Fibroblast of lung (primary cell): ENCODE measurements at regions not wholly inside any gene's neighbourhood (a gene's known extent, or its start where the extent isn't known, plus 50 kb on each side); places are given as distances from the start of the nearest gene placed in this dataset.
"Not testable (repeated sequence)": the region's sequence is repeated elsewhere in the genome, so short reads cannot be mapped to it uniquely, and the experiment has no call there.

Experiments used
- CTCF ChIP-seq, 2 donors: IDR thresholded peaks in 1 of 2; conservative IDR thresholded peaks in 1 of 2; 1 replicate in 1 of 2; 2 replicates in 1 of 2; pipeline ENCODE4 v1.5.1; 2011 to 2012; ENCODE audit warnings: low read length in 2 of 2, control low read depth in 1 of 2, inconsistent platforms in 1 of 2, low read depth in 1 of 2, mild to moderate bottlenecking in 1 of 2
- EZH2 ChIP-seq: IDR thresholded peaks from 2 replicates; pipeline ENCODE4 v1.5.1; 2012; ENCODE audit warnings: low read length, control low read depth, mild to moderate bottlenecking; ENCODE audit errors: missing control alignments

- TF ChIP-seq CTCF (conservative IDR thresholded peaks at IDR 0.05 in 1 of 2, IDR thresholded peaks at IDR 0.05 in 1 of 2; ENCODE audit: low read depth in 1 of 2, low read length in 2 of 2); EZH2: not testable (repeated sequence)
Observed at GRCh38 chr7:14066783-14067182, 77.3 kb upstream of the ETV1 start.
